ENCODE measurements at regions not wholly inside any gene's neighbourhood (a gene's known extent, or its start where the extent isn't known, plus 50 kb on each side); places are given as distances from the start of the nearest gene placed in this dataset.

GRCh38 chr13:33372251-33372919, 86.8 kb upstream of the STARD13 start:
- no peak for DNase-seq (ENCODE audit: low read depth)

GRCh38 chr13:33373624-33374023, 88.1 kb upstream of the STARD13 start:
- DNase-seq (ENCODE audit: low read depth) = no peak

GRCh38 chr13:33375421-33375820, 89.9 kb upstream of the STARD13 start:
- no peak for DNase-seq (ENCODE audit: low read depth)

- no peak for DNase-seq (ENCODE audit: low read depth)
Measured at GRCh38 chr13:33376212-33376611, 90.7 kb upstream of the STARD13 start.

GRCh38 chr13:33377411-33377810, 91.9 kb upstream of the STARD13 start:
- DNase-seq (ENCODE audit: low read depth) = no peak

GRCh38 chr13:33377825-33378224, 92.3 kb upstream of the STARD13 start:
- DNase-seq (ENCODE audit: low read depth) = no peak

GRCh38 chr13:33379608-33380007, 94.1 kb upstream of the STARD13 start:
- DNase-seq (ENCODE audit: low read depth) = no peak

- no peak for DNase-seq (ENCODE audit: low read depth)
Measured at GRCh38 chr13:33380487-33381079, 95.0 kb upstream of the STARD13 start.

- DNase-seq (ENCODE audit: low read depth) = no peak
Measured at GRCh38 chr13:33381180-33381579, 95.6 kb upstream of the STARD13 start.

- no peak for DNase-seq (ENCODE audit: low read depth)
Measured at GRCh38 chr13:33381906-33382305, 96.4 kb upstream of the STARD13 start.

GRCh38 chr13:33383724-33384577, 98.4 kb upstream of the STARD13 start:
- no peak for DNase-seq (ENCODE audit: low read depth)

- DNase-seq (ENCODE audit: low read depth) = no peak
Measured at GRCh38 chr13:33388286-33388998, 102.9 kb upstream of the STARD13 start.

GRCh38 chr13:33392794-33393405, 107.3 kb upstream of the STARD13 start:
- no peak for DNase-seq (ENCODE audit: low read depth)

- no peak for DNase-seq (ENCODE audit: low read depth)
Measured at GRCh38 chr13:33394294-33394932, 108.9 kb upstream of the STARD13 start.

GRCh38 chr13:33401238-33401637, 115.7 kb upstream of the STARD13 start:
- no peak for DNase-seq (ENCODE audit: low read depth)

GRCh38 chr13:33402975-33403374, 117.4 kb upstream of the STARD13 start:
- DNase-seq (ENCODE audit: low read depth) = no peak

- no peak for DNase-seq (ENCODE audit: low read depth)
Measured at GRCh38 chr13:33403807-33404362, 118.3 kb upstream of the STARD13 start.

GRCh38 chr13:33405371-33405770, 119.8 kb upstream of the STARD13 start:
- no peak for DNase-seq (ENCODE audit: low read depth)

GRCh38 chr13:33409673-33410510, 124.3 kb upstream of the STARD13 start:
- no peak for DNase-seq (ENCODE audit: low read depth)

GRCh38 chr13:33410619-33411018, 125.1 kb upstream of the STARD13 start:
- DNase-seq (ENCODE audit: low read depth) = no peak

Data from activated T-helper 1 cell treated with Interleukin-2 at 50 U/mL for 16 hours (primary cell).